Thoracic aorta (tissue), 2 donors: ENCODE measurements at regions not wholly inside any gene's neighbourhood (a gene's known extent, or its start where the extent isn't known, plus 50 kb on each side); places are given as distances from the start of the nearest gene placed in this dataset.

Experiments
- ATAC-seq: fragments of 150-250 bp; one replicate; pipeline ENCODE4 v1.8.0; 2017; ENCODE audit warnings: low read depth; ENCODE audit not compliant: insufficient number of reproducible peaks, low FRiP score
- DNase-seq: peaks from one replicate; pipeline ENCODE4 v3.0.0-alpha.2; 2020; ENCODE audit warnings: low spot score
- H3K27ac ChIP-seq, 2 donors: fragments of 200-600 bp; sonication (generic); 1 replicate in 1 of 2; 2 replicates in 1 of 2; pipeline ENCODE4 v1.5.1; 2016; ENCODE audit warnings: mild to moderate bottlenecking in 2 of 2, moderate library complexity in 2 of 2
- H3K27me3 ChIP-seq: fragments of 200-600 bp; sonication (generic); replicated peaks from 2 replicates; pipeline ENCODE4 v1.6.0; 2016; ENCODE audit warnings: mild to moderate bottlenecking; ENCODE audit not compliant: insufficient read depth
- H3K36me3 ChIP-seq: fragments of 200-600 bp; sonication (generic); one replicate; pipeline ENCODE4 v1.5.1; 2016
- H3K4me1 ChIP-seq, 2 donors: fragments of 200-600 bp; sonication (generic); 1 replicate in 1 of 2; 2 replicates in 1 of 2; pipeline versions ENCODE4 v1.5.1 to v1.6.0; 2016; ENCODE audit warnings: low read depth in 2 of 2, mild to moderate bottlenecking in 1 of 2; ENCODE audit not compliant: control insufficient read depth in 1 of 2
- H3K4me3 ChIP-seq: fragments of 200-600 bp; sonication (generic); 2 replicates; pipeline ENCODE4 v1.5.1; 2016; ENCODE audit warnings: mild to moderate bottlenecking
- H3K9me3 ChIP-seq: fragments of 200-600 bp; sonication (generic); 2 replicates; pipeline ENCODE4 v1.5.1; 2016
- TF ChIP-seq, protein P1 (sequence below): fragments of 200-600 bp; sonication (generic); IDR thresholded peaks from one replicate; pipeline ENCODE4 v1.5.1; 2019; ENCODE audit warnings: antibody characterized with exemption

DNA sequence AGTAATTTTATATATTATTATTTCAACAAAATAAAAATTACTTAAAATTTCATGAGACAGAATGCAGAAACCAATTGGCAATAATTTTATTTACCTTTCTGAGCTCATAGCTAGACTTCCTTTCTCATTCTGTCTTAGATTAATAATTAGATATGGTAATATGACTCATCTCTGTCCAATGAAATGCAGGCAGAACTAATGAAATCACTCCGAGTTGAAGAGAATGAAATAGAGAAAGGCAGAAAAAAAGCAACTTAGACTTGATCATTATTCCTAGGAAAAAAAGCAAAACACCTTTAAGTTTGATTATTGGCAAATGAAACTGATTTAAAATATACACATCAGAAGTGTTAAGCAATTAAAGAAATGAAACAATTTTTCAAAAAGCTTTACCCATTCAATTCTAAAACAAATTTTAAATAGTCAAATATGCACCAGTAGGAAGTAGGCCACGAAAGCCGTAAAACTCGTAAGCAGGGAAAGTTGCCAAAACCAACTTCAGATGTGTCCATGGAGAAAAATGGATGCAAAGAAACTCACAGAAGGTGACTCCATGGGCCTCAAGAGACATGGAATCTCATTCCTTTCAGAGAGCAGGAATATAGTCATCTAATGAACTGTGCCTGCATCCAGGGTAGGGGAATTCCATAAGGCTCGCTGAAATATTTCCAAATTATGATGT lies 293.8 kb upstream of the RGS17 start:
- no peak overlapping the region for H3K27ac ChIP-seq
- no peak for ATAC-seq
- TF ChIP-seq, protein P1, sequence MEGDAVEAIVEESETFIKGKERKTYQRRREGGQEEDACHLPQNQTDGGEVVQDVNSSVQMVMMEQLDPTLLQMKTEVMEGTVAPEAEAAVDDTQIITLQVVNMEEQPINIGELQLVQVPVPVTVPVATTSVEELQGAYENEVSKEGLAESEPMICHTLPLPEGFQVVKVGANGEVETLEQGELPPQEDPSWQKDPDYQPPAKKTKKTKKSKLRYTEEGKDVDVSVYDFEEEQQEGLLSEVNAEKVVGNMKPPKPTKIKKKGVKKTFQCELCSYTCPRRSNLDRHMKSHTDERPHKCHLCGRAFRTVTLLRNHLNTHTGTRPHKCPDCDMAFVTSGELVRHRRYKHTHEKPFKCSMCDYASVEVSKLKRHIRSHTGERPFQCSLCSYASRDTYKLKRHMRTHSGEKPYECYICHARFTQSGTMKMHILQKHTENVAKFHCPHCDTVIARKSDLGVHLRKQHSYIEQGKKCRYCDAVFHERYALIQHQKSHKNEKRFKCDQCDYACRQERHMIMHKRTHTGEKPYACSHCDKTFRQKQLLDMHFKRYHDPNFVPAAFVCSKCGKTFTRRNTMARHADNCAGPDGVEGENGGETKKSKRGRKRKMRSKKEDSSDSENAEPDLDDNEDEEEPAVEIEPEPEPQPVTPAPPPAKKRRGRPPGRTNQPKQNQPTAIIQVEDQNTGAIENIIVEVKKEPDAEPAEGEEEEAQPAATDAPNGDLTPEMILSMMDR: no peak
- H3K9me3 ChIP-seq: no peaks in the 10 kb centered on the region
- no peak for DNase-seq
- no peaks in the 10 kb centered on the region for H3K27me3 ChIP-seq
- no peaks in the 10 kb centered on the region for H3K36me3 ChIP-seq
- no peak overlapping the region for H3K4me3 ChIP-seq
- no peaks in the 10 kb centered on the region for H3K4me1 ChIP-seq

DNA sequence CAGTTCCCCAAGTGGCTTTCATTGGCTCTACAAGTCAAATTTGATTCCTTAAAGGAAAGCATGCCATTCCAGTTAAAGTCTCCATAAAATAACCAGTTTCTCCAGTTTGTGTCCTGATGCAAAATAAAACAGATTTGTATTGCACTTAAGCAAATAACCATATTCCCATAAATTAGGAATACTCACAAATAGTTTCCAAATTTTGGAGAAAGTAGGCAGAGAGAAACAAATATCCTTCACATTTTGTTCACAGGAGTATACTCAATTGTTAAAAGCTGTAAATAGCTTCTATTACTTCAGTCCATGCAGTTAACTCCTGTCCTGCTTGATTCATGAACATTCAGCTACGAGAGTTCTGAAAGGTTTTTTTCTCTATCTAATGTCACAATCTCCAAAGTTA lies 281.4 kb upstream of the RGS17 start:
- Histone ChIP-seq H3K4me1 (no peaks in the 10 kb centered on the region), H3K27me3 (no peaks in the 10 kb centered on the region), H3K36me3 (no peaks in the 10 kb centered on the region), H3K27ac (no peak overlapping the region), H3K4me3 (no peak overlapping the region), H3K9me3 (no peaks in the 10 kb centered on the region)
- DNase-seq (no peak), ATAC-seq (no peak)
- TF ChIP-seq, protein P1: no peak

DNA sequence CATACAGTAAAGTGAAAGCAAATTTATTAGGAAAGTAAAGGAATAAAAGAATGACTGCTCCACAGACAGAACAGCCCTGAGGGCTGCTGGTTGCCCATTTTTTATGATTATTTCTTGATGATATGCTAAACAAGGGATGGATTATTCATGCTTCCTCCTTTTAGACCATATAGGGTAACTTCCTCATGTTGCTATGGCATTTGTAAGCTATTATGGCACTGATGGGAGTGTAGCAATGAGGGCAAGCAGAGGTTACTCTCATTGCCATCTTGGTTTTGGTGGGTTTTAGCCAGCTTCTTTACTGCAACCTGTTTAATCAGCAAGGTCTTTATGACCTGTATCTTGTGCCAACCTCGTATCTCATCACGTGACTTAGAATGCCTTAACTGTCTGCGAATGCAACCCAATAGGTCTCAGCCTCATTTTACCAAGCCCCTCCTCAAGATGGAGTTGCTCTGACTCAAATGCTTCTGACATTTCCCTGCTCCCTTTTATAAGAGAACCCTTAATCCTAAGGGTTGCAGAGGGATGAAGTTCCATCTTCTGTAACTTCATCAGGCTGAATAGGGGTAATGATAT lies 280.1 kb upstream of the RGS17 start:
- TF ChIP-seq, protein P1: no peak
- H3K27ac ChIP-seq: no peak overlapping the region
- H3K27me3 ChIP-seq: no peaks in the 10 kb centered on the region
- no peak for ATAC-seq
- DNase-seq: no peak
- no peak overlapping the region for H3K4me3 ChIP-seq
- H3K9me3 ChIP-seq: no peaks in the 10 kb centered on the region
- no peaks in the 10 kb centered on the region for H3K36me3 ChIP-seq
- H3K4me1 ChIP-seq: no peaks in the 10 kb centered on the region

DNA sequence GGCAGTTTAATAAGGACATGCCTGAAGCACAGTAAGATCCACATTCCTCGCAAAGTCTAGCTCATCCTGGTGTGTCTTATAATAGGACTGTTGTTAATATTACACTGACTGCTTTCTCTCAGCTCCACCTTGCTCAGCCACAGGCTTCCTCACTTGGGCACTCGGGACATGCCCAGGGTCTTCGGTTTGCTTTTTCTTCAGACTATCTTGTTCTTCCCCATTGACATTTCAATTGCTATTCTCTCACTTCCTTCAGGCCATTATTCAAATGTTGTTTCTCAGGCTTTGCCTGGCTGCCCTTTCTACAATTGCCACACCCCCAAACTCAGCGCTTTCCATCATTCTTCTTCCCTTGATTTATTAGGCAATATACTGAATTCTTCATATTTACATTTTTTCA lies 274.8 kb upstream of the RGS17 start:
- no peaks in the 10 kb centered on the region for H3K4me1 ChIP-seq
- ATAC-seq (no peak), DNase-seq (no peak)
- no peaks in the 10 kb centered on the region for H3K36me3 ChIP-seq
- H3K4me3 ChIP-seq: no peak overlapping the region
- H3K9me3 ChIP-seq: no peaks in the 10 kb centered on the region
- H3K27ac ChIP-seq: no peak overlapping the region
- TF ChIP-seq, protein P1: no peak
- no peaks in the 10 kb centered on the region for H3K27me3 ChIP-seq

DNA sequence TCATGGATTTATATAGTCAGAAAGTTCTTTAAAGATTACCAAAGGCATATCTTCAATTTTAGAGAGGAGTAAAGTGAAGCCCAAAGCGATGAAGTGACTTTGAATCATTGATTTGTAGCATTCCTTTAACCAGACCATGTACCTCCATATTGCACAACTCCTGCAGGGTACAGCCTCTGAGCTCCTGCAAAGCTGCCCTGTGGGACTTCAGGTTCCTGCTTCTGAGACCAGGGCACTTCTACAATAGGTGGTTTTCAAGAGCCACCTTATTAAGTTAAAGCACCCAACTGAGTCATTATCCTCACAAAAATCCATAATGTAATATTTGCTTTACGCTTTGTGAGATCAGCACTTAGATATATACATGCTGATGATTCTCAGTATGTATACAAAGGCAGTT lies 270.7 kb upstream of the RGS17 start:
- Histone ChIP-seq H3K36me3 (no peaks in the 10 kb centered on the region), H3K4me3 (no peak overlapping the region), H3K27ac (no peak overlapping the region), H3K27me3 (no peaks in the 10 kb centered on the region), H3K4me1 (no peaks in the 10 kb centered on the region), H3K9me3 (no peaks in the 10 kb centered on the region)
- no peak for DNase-seq
- TF ChIP-seq, protein P1: no peak
- ATAC-seq: no peak
